WTC11 (cell line): ENCODE measurements at regions not wholly inside any gene's neighbourhood (a gene's known extent, or its start where the extent isn't known, plus 50 kb on each side); places are given as distances from the start of the nearest gene placed in this dataset.

Source experiments
- ATAC-seq: fragments of 200-7000 bp; cut with Tn5 transposase; 2 replicates; pipeline ENCODE4 v1.10.0; 2021; ENCODE audit warnings: mild to moderate bottlenecking, moderate library complexity
- CTCF ChIA-PET: fragments of 300-600 bp; sonication (Branson Sonifier 250); formaldehyde crosslinking; loops from one replicate; lab custom pipeline; 2021; ENCODE audit warnings: antibody characterized with exemption; lab: Charles Lee
- POLR2A ChIA-PET: fragments of 350-600 bp; sonication (Branson Sonifier 250); formaldehyde crosslinking; loops from one replicate; lab custom pipeline; 2021; ENCODE audit warnings: antibody characterized with exemption; lab: Charles Lee
- DNase-seq: peaks from one replicate; pipeline ENCODE4 v3.0.0; 2021; ENCODE audit warnings: low spot score
- H3K27ac Mint-ChIP-seq: 2 replicates; pipeline ENCODE4 v1.8.0; 2021; ENCODE audit warnings: mixed read lengths
- H3K27me3 Mint-ChIP-seq: 2 replicates; pipeline ENCODE4 v1.8.0; 2021; ENCODE audit warnings: low read depth, mild to moderate bottlenecking, moderate library complexity, mixed read lengths
- H3K36me3 Mint-ChIP-seq: 2 replicates; pipeline ENCODE4 v1.8.0; 2021; ENCODE audit warnings: mixed read lengths
- H3K4me1 Mint-ChIP-seq: 2 replicates; pipeline ENCODE4 v1.8.0; 2022; ENCODE audit warnings: mixed read lengths
- H3K4me3 Mint-ChIP-seq: 2 replicates; pipeline ENCODE4 v1.8.0; 2021; ENCODE audit warnings: mild to moderate bottlenecking, moderate library complexity, mixed read lengths
- H3K9me3 Mint-ChIP-seq: 2 replicates; pipeline ENCODE4 v1.8.0; 2021; ENCODE audit warnings: mixed read lengths
- AR ChIP-seq: fragments of 250-450 bp; sonication (Bioruptor Pico); IDR thresholded peaks from 2 replicates; pipeline ENCODE4 v1.9.0; 2021; ENCODE audit warnings: mild to moderate bottlenecking
- CDX4 ChIP-seq: fragments of 250-450 bp; sonication (Bioruptor Pico); IDR thresholded peaks from 2 replicates; pipeline ENCODE4 v1.9.0; 2021; ENCODE audit warnings: moderate library complexity, mild to moderate bottlenecking, inconsistent platforms, borderline replicate concordance
- CREM ChIP-seq: sonication (generic); formaldehyde crosslinking; IDR thresholded peaks from 2 replicates; pipeline ENCODE4 v1.8.1; 2022; ENCODE audit warnings: mild to moderate bottlenecking, missing genetic modification reagents, moderate library complexity
- FOXP1 ChIP-seq: sonication (generic); formaldehyde crosslinking; IDR thresholded peaks from 2 replicates; pipeline ENCODE4 v1.8.0; 2022; ENCODE audit warnings: missing genetic modification reagents, mild to moderate bottlenecking, moderate library complexity, borderline replicate concordance
- GABPB1 ChIP-seq: sonication (generic); formaldehyde crosslinking; IDR thresholded peaks from 2 replicates; pipeline ENCODE4 v1.8.1; 2023; ENCODE audit warnings: mild to moderate bottlenecking, missing genetic modification reagents
- HMGXB4 ChIP-seq: sonication (generic); formaldehyde crosslinking; IDR thresholded peaks from 2 replicates; pipeline ENCODE4 v1.8.1; 2023; ENCODE audit warnings: mild to moderate bottlenecking, moderate library complexity, missing genetic modification reagents
- NFATC4 ChIP-seq: fragments of 250-450 bp; sonication (Bioruptor Pico); IDR thresholded peaks from 2 replicates; pipeline ENCODE4 v1.9.0; 2021; ENCODE audit warnings: mild to moderate bottlenecking
- OVOL2 ChIP-seq: fragments of 250-450 bp; sonication (Bioruptor Pico); IDR thresholded peaks from 2 replicates; pipeline ENCODE4 v1.9.0; 2021; ENCODE audit warnings: mild to moderate bottlenecking, borderline replicate concordance
- PRDM15 ChIP-seq: sonication (generic); formaldehyde crosslinking; IDR thresholded peaks from 2 replicates; pipeline ENCODE4 v1.8.0; 2022; ENCODE audit warnings: missing genetic modification reagents
- RELA ChIP-seq: sonication (generic); formaldehyde crosslinking; IDR thresholded peaks from 2 replicates; pipeline ENCODE4 v1.8.1; 2022; ENCODE audit warnings: missing genetic modification reagents, mild to moderate bottlenecking, borderline replicate concordance
- SMAD4 ChIP-seq: sonication (generic); formaldehyde crosslinking; IDR thresholded peaks from 2 replicates; pipeline ENCODE4 v1.8.0; 2022; ENCODE audit warnings: mild to moderate bottlenecking, missing genetic modification reagents
- TEAD4 ChIP-seq: sonication (generic); formaldehyde crosslinking; IDR thresholded peaks from 2 replicates; pipeline ENCODE4 v1.8.0; 2022; ENCODE audit warnings: mild to moderate bottlenecking, missing genetic modification reagents
- ZNF317 ChIP-seq: sonication (generic); formaldehyde crosslinking; IDR thresholded peaks from 2 replicates; pipeline ENCODE4 v1.8.1; 2023; ENCODE audit warnings: low read depth, mild to moderate bottlenecking, moderate library complexity, missing genetic modification reagents, borderline replicate concordance
- TF ChIP-seq, protein P1 (sequence below): sonication (generic); formaldehyde crosslinking; IDR thresholded peaks from 2 replicates; pipeline ENCODE4 v1.8.1; 2023; ENCODE audit warnings: mild to moderate bottlenecking, missing genetic modification reagents, moderate library complexity
- TF ChIP-seq, protein P2 (sequence below): sonication (generic); formaldehyde crosslinking; IDR thresholded peaks from 2 replicates; pipeline ENCODE4 v1.8.0; 2023; ENCODE audit warnings: missing genetic modification reagents, mild to moderate bottlenecking, borderline replicate concordance
- TF ChIP-seq, protein P3 (sequence below): sonication (generic); formaldehyde crosslinking; IDR thresholded peaks from 2 replicates; pipeline ENCODE4 v1.8.0; 2022; ENCODE audit warnings: mild to moderate bottlenecking, missing genetic modification reagents

DNA sequence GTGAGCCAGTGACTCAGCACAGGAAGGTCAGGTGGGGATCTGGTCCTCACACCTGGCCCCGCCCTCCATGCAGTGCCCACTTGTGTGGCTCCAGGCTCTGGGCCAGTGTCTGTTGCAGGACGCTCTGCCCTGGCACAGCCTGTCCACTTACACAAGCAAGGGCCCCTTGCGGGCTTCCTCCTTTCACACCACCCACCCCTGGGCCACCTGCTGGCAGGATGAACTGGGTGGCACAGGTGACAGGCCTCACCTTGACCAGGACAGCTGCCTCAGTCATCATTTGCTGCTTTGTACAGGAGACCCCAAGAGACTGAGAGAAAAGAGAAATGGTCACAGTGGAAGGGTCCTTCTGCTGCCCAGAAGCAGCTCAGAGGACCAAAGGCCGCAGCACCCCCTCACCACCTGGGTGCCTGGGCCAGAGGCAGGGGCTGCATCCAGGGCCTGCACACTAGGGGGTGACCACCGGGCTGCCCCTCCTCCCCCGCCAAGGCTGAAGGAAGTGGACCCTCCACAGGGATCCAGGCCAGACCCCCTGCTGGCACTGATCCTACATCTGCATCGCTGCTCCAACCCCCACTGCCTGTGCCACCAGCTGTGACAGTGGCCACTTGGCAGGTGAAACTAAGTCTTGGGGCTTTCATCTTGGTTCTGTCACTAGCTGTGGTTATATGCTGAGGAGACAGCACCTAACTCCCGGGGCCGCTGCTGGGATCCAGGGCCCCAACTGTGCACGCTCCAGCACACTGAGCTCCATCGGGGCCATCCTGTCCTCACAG lies 110.3 kb downstream of the TUBA3C start:
- no peak overlapping the region for H3K4me3 Mint-ChIP-seq
- DNase-seq: no peak
- H3K9me3 Mint-ChIP-seq: peaks cover 41% of the 10 kb centered on the region
- H3K27ac Mint-ChIP-seq: no peak overlapping the region
- CTCF ChIA-PET: no interaction called here
- POLR2A ChIA-PET: no interaction called here
- H3K27me3 Mint-ChIP-seq: peaks cover 13% of the 10 kb centered on the region; the same call in 1 of the 2 replicates
- peaks cover 42% of the 10 kb centered on the region for H3K36me3 Mint-ChIP-seq
- no peak for ATAC-seq
- TF ChIP-seq, protein P1, sequence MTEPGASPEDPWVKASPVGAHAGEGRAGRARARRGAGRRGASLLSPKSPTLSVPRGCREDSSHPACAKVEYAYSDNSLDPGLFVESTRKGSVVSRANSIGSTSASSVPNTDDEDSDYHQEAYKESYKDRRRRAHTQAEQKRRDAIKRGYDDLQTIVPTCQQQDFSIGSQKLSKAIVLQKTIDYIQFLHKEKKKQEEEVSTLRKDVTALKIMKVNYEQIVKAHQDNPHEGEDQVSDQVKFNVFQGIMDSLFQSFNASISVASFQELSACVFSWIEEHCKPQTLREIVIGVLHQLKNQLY (CRISPR knock-in tag): no peak
- TF ChIP-seq HMGXB4 (no peak), OVOL2 (CRISPR knock-in tag) (no peak), RELA (no peak), ZNF317 (CRISPR knock-in tag) (no peak), NFATC4 (CRISPR knock-in tag) (no peak), GABPB1 (no peak), AR (CRISPR knock-in tag) (no peak), FOXP1 (CRISPR knock-in tag) (no peak), SMAD4 (CRISPR knock-in tag) (no peak), PRDM15 (CRISPR knock-in tag) (no peak), CDX4 (CRISPR knock-in tag) (no peak), CREM (no peak), TEAD4 (no peak)
- TF ChIP-seq, protein P2, sequence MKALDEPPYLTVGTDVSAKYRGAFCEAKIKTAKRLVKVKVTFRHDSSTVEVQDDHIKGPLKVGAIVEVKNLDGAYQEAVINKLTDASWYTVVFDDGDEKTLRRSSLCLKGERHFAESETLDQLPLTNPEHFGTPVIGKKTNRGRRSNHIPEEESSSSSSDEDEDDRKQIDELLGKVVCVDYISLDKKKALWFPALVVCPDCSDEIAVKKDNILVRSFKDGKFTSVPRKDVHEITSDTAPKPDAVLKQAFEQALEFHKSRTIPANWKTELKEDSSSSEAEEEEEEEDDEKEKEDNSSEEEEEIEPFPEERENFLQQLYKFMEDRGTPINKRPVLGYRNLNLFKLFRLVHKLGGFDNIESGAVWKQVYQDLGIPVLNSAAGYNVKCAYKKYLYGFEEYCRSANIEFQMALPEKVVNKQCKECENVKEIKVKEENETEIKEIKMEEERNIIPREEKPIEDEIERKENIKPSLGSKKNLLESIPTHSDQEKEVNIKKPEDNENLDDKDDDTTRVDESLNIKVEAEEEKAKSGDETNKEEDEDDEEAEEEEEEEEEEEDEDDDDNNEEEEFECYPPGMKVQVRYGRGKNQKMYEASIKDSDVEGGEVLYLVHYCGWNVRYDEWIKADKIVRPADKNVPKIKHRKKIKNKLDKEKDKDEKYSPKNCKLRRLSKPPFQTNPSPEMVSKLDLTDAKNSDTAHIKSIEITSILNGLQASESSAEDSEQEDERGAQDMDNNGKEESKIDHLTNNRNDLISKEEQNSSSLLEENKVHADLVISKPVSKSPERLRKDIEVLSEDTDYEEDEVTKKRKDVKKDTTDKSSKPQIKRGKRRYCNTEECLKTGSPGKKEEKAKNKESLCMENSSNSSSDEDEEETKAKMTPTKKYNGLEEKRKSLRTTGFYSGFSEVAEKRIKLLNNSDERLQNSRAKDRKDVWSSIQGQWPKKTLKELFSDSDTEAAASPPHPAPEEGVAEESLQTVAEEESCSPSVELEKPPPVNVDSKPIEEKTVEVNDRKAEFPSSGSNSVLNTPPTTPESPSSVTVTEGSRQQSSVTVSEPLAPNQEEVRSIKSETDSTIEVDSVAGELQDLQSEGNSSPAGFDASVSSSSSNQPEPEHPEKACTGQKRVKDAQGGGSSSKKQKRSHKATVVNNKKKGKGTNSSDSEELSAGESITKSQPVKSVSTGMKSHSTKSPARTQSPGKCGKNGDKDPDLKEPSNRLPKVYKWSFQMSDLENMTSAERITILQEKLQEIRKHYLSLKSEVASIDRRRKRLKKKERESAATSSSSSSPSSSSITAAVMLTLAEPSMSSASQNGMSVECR: no peak
- TF ChIP-seq, protein P3, sequence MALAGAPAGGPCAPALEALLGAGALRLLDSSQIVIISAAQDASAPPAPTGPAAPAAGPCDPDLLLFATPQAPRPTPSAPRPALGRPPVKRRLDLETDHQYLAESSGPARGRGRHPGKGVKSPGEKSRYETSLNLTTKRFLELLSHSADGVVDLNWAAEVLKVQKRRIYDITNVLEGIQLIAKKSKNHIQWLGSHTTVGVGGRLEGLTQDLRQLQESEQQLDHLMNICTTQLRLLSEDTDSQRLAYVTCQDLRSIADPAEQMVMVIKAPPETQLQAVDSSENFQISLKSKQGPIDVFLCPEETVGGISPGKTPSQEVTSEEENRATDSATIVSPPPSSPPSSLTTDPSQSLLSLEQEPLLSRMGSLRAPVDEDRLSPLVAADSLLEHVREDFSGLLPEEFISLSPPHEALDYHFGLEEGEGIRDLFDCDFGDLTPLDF (CRISPR knock-in tag): no peak
- H3K4me1 Mint-ChIP-seq: no peaks in the 10 kb centered on the region
